PC-3 (cell line): ENCODE measurements at regions not wholly inside any gene's neighbourhood (a gene's known extent, or its start where the extent isn't known, plus 50 kb on each side); places are given as distances from the start of the nearest gene placed in this dataset.

Experiments
- ATAC-seq: fragments of 200-7000 bp; cut with Tn5 transposase; 2 replicates; pipeline ENCODE4 v1.9.1; 2020; ENCODE audit warnings: mild to moderate bottlenecking, moderate library complexity
- BruUV-seq: library from RNA; stranded (reverse); fragments of 400-500 nt; replicated peaks from 2 replicates; lab custom pipeline; 2021; lab: Mats Ljungman, UMichigan
- CTCF ChIA-PET: fragments of 300-600 bp; sonication (Branson Sonifier 250); formaldehyde crosslinking; loops from one replicate; lab custom pipeline; 2022; ENCODE audit warnings: antibody characterized with exemption; lab: Charles Lee
- POLR2A ChIA-PET: fragments of 300-600 bp; sonication (Branson Sonifier 250); formaldehyde crosslinking; loops from one replicate; lab custom pipeline; 2022; ENCODE audit warnings: antibody characterized with exemption; ENCODE audit not compliant: unreplicated experiment; lab: Charles Lee
- DNase-seq: peaks from one replicate; pipeline ENCODE4 v3.0.0-alpha.2; 2015
- H2AFZ ChIP-seq: fragments of 300-600 bp; sonication (generic); 2 replicates; pipeline ENCODE4 v1.6.0; 2016; ENCODE audit warnings: antibody characterized with exemption, low read length
- H3F3A ChIP-seq: fragments of 300-600 bp; sonication (generic); one replicate; pipeline ENCODE4 v1.6.0; 2017; ENCODE audit warnings: antibody characterized with exemption, low read length, control low read depth, mild to moderate bottlenecking; ENCODE audit not compliant: unreplicated experiment
- H3K27ac ChIP-seq: fragments of 300-600 bp; sonication (generic); 2 replicates; pipeline ENCODE4 v1.5.1; 2016; ENCODE audit warnings: mild to moderate bottlenecking, low read length
- H3K27me3 ChIP-seq: fragments of 300-600 bp; sonication (generic); 2 replicates; pipeline ENCODE4 v1.6.1; 2016; ENCODE audit warnings: low read length, mixed read lengths
- H3K36me3 ChIP-seq: fragments of 300-600 bp; sonication (generic); 2 replicates; pipeline ENCODE4 v1.6.1; 2016; ENCODE audit warnings: low read depth, mixed run types, low read length, mixed read lengths
- H3K4me1 ChIP-seq: fragments of 300-600 bp; sonication (generic); 2 replicates; pipeline ENCODE4 v1.5.1; 2016; ENCODE audit warnings: low read length; ENCODE audit not compliant: insufficient read depth
- H3K4me2 ChIP-seq: fragments of 300-600 bp; sonication (generic); 2 replicates; pipeline ENCODE4 v1.6.0; 2016; ENCODE audit warnings: low read length
- H3K4me3 ChIP-seq: fragments of 300-600 bp; sonication (generic); 2 replicates; pipeline ENCODE4 v1.5.1; 2016; ENCODE audit warnings: mild to moderate bottlenecking, low read length, mixed read lengths
- H3K79me2 ChIP-seq: fragments of 300-600 bp; sonication (generic); 2 replicates; pipeline ENCODE4 v1.6.1; 2017; ENCODE audit warnings: low read length, mixed read lengths
- H3K9ac ChIP-seq: fragments of 300-600 bp; sonication (generic); 2 replicates; pipeline ENCODE4 v1.6.0; 2016; ENCODE audit warnings: mild to moderate bottlenecking, low read length
- H3K9me2 ChIP-seq: fragments of 300-600 bp; sonication (generic); replicated peaks from 2 replicates; pipeline ENCODE4 v1.6.1; 2016; ENCODE audit warnings: mixed run types, low read length, mixed read lengths
- H3K9me3 ChIP-seq: fragments of 300-600 bp; sonication (generic); 2 replicates; pipeline ENCODE4 v1.6.1; 2016; ENCODE audit warnings: low read length, mixed read lengths
- H4K20me1 ChIP-seq: fragments of 300-600 bp; sonication (generic); 2 replicates; pipeline ENCODE4 v1.6.1; 2016; ENCODE audit warnings: low read length, mixed read lengths
- EZH2 ChIP-seq: fragments of 300-600 bp; sonication (generic); IDR thresholded peaks from one replicate; pipeline ENCODE4 v1.6.1; 2017; ENCODE audit warnings: antibody characterized with exemption, mild to moderate bottlenecking, low read length; ENCODE audit not compliant: unreplicated experiment
- EZH2phosphoT487 ChIP-seq: fragments of 300-600 bp; sonication (generic); IDR thresholded peaks from 2 replicates; pipeline ENCODE4 v1.6.1; 2018; ENCODE audit warnings: mild to moderate bottlenecking, antibody characterized with exemption, low read length, borderline replicate concordance
- intact Hi-C: fragments of 100-400 bp; cut with micrococcal nuclease; formaldehyde crosslinking; loops from 2 replicates; pipeline ENCODE4 v1.9.0; 2023
- TF ChIP-seq, protein P1 (sequence below): fragments of 300-600 bp; sonication (generic); conservative IDR thresholded peaks from 2 replicates; pipeline ENCODE4 v1.5.1; 2017; ENCODE audit warnings: antibody characterized with exemption, low read depth, mild to moderate bottlenecking, low read length

GRCh38 chr5:81817086-81817485, 66.2 kb upstream of the SSBP2 start:
- DNase-seq, result no peak
- Histone ChIP-seq H3K9me2 (no peaks in the 10 kb centered on the region), H3K79me2 (no peaks in the 10 kb centered on the region), H3K9ac (no peak overlapping the region), H3K4me3 (no peak overlapping the region), H3K4me1 (peaks cover 14% of the 10 kb centered on the region), H3K27ac (no peak overlapping the region), H3K27me3 (no peaks in the 10 kb centered on the region), H3K36me3 (no peaks in the 10 kb centered on the region), H3K9me3 (no peaks in the 10 kb centered on the region), H2AFZ (no peak overlapping the region), H3F3A (no peaks in the 10 kb centered on the region), H4K20me1 (no peaks in the 10 kb centered on the region), H3K4me2 (no peak overlapping the region)
- TF ChIP-seq EZH2, result no peak
- TF ChIP-seq, protein P1, sequence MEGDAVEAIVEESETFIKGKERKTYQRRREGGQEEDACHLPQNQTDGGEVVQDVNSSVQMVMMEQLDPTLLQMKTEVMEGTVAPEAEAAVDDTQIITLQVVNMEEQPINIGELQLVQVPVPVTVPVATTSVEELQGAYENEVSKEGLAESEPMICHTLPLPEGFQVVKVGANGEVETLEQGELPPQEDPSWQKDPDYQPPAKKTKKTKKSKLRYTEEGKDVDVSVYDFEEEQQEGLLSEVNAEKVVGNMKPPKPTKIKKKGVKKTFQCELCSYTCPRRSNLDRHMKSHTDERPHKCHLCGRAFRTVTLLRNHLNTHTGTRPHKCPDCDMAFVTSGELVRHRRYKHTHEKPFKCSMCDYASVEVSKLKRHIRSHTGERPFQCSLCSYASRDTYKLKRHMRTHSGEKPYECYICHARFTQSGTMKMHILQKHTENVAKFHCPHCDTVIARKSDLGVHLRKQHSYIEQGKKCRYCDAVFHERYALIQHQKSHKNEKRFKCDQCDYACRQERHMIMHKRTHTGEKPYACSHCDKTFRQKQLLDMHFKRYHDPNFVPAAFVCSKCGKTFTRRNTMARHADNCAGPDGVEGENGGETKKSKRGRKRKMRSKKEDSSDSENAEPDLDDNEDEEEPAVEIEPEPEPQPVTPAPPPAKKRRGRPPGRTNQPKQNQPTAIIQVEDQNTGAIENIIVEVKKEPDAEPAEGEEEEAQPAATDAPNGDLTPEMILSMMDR, result no peak
- BruUV-seq, result no TSS peak
- ATAC-seq, result no peak
- intact Hi-C loops, result no loop called here
- CTCF ChIA-PET, result no interaction called here
- POLR2A ChIA-PET, result no interaction called here

- no peak overlapping the region for H3K4me2 ChIP-seq
- H3K9ac ChIP-seq, result no peak overlapping the region
- intact Hi-C loops, result no loop called here
- no peaks in the 10 kb centered on the region for H3K9me3 ChIP-seq
- no peaks in the 10 kb centered on the region for H3K27me3 ChIP-seq
- BruUV-seq, result no TSS peak
- no peaks in the 10 kb centered on the region for H3K79me2 ChIP-seq
- ATAC-seq, result no peak
- H3K27ac ChIP-seq, result no peak overlapping the region
- H3K4me3 ChIP-seq, result no peak overlapping the region
- ChIA-PET CTCF (no interaction called here), POLR2A (no interaction called here)
- no peaks in the 10 kb centered on the region for H3K9me2 ChIP-seq
- H2AFZ ChIP-seq, result no peak overlapping the region
- DNase-seq, result no peak
- no peaks in the 10 kb centered on the region for H3K36me3 ChIP-seq
- peaks cover 10% of the 10 kb centered on the region for H3K4me1 ChIP-seq
- no peaks in the 10 kb centered on the region for H4K20me1 ChIP-seq
- no peak for TF ChIP-seq EZH2phosphoT487
- no peak for TF ChIP-seq EZH2
- TF ChIP-seq, protein P1, result no peak
- H3F3A ChIP-seq, result no peaks in the 10 kb centered on the region
Observed at GRCh38 chr5:81815321-81815720, 64.4 kb upstream of the SSBP2 start.

DNA sequence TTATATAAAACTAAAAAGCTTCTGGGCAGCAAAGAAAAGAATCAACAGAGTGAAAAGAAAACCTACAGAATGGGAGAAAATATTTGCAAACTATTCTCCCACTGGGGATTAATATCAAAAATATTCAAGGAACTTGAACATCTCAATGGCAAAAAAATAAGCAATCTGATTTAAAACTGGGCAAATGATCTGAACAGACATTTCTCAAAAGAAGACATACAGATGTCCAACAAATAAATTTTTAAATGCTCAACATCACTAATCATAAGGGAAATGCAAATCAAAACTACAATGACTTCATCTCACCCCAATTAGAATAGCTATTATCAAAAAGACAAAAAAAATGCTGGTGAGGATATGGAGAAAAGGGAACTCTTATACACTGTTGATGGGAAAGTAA, 57.2 kb upstream of the SSBP2 start:
- no peaks in the 10 kb centered on the region for H3K9me3 ChIP-seq
- no peak for TF ChIP-seq EZH2
- TF ChIP-seq, protein P1, result no peak
- no peak for ATAC-seq
- no peaks in the 10 kb centered on the region for H3K27me3 ChIP-seq
- no peaks in the 10 kb centered on the region for H3K9me2 ChIP-seq
- no peaks in the 10 kb centered on the region for H4K20me1 ChIP-seq
- H3K4me2 ChIP-seq, result no peak overlapping the region
- no peak for DNase-seq
- no peak overlapping the region for H2AFZ ChIP-seq
- no peaks in the 10 kb centered on the region for H3K79me2 ChIP-seq
- BruUV-seq, result no TSS peak
- H3K4me3 ChIP-seq, result no peak overlapping the region
- ChIA-PET POLR2A (no interaction called here), CTCF (no interaction called here)
- intact Hi-C loops, result no loop called here
- H3K9ac ChIP-seq, result no peak overlapping the region
- H3K4me1 ChIP-seq, result no peaks in the 10 kb centered on the region
- H3K27ac ChIP-seq, result no peak overlapping the region
- no peaks in the 10 kb centered on the region for H3F3A ChIP-seq
- H3K36me3 ChIP-seq, result no peaks in the 10 kb centered on the region
